GM21526 (cell line): ENCODE measurements at regions not wholly inside any gene's neighbourhood (a gene's known extent, or its start where the extent isn't known, plus 50 kb on each side); places are given as distances from the start of the nearest gene placed in this dataset.

Source experiments
- ATAC-seq: cut with Tn5 transposase; IDR thresholded peaks from one replicate; pipeline ENCODE4 v1.9.1; 2021; ENCODE audit warnings: moderate library complexity; ENCODE audit not compliant: unreplicated experiment, low FRiP score

- ATAC-seq = no peak
Measured at GRCh38 chr5:143870362-143870761, 58.4 kb downstream of the HMHB1 start.

GRCh38 chr5:143870871-143871632 is 59.1 kb downstream of the HMHB1 start:
- ATAC-seq = no peak

- no peak for ATAC-seq
Measured at GRCh38 chr5:143871672-143872071, 59.7 kb downstream of the HMHB1 start.

GRCh38 chr5:143874312-143874711 is 62.4 kb downstream of the HMHB1 start:
- ATAC-seq = no peak

- no peak for ATAC-seq
Measured at GRCh38 chr5:143877196-143877595, 65.2 kb downstream of the HMHB1 start.

GRCh38 chr5:143878430-143878829 is 66.5 kb downstream of the HMHB1 start:
- ATAC-seq = no peak

GRCh38 chr5:143879646-143880045 is 67.7 kb downstream of the HMHB1 start:
- ATAC-seq = no peak

GRCh38 chr5:143880178-143880577 is 68.2 kb downstream of the HMHB1 start:
- no peak for ATAC-seq

- ATAC-seq = no peak
Measured at GRCh38 chr5:143882520-143882919, 70.6 kb downstream of the HMHB1 start.

GRCh38 chr5:143886096-143886495 is 74.1 kb downstream of the HMHB1 start:
- no peak for ATAC-seq

GRCh38 chr5:143886651-143887638 is 75.0 kb downstream of the HMHB1 start:
- ATAC-seq = no peak

- no peak for ATAC-seq
Measured at GRCh38 chr5:143887903-143888665, 76.1 kb downstream of the HMHB1 start.

GRCh38 chr5:143888912-143889311 is 77.0 kb downstream of the HMHB1 start:
- ATAC-seq = no peak

- ATAC-seq = no peak
Measured at GRCh38 chr5:143889986-143890385, 78.0 kb downstream of the HMHB1 start.

GRCh38 chr5:143890487-143890886 is 78.5 kb downstream of the HMHB1 start:
- no peak for ATAC-seq

GRCh38 chr5:143892271-143892670 is 80.3 kb downstream of the HMHB1 start:
- ATAC-seq = no peak

- no peak for ATAC-seq
Measured at GRCh38 chr5:143892908-143893307, 80.9 kb downstream of the HMHB1 start.

GRCh38 chr5:143893638-143894037 is 81.7 kb downstream of the HMHB1 start:
- no peak for ATAC-seq

GRCh38 chr5:143896516-143896915 is 84.6 kb downstream of the HMHB1 start:
- no peak for ATAC-seq

- ATAC-seq = no peak
Measured at GRCh38 chr5:143896966-143897365, 85.0 kb downstream of the HMHB1 start.

GRCh38 chr5:143898381-143898780 is 86.4 kb downstream of the HMHB1 start:
- no peak for ATAC-seq
